OCI-LY3 (cell line): ENCODE measurements at regions not wholly inside any gene's neighbourhood (a gene's known extent, or its start where the extent isn't known, plus 50 kb on each side); places are given as distances from the start of the nearest gene placed in this dataset.

Experiments used
- EZH2phosphoT487 ChIP-seq: fragments of 200-600 bp; shearing (Covaris generic); IDR thresholded peaks from 2 replicates; pipeline ENCODE4 v1.6.1; 2018; ENCODE audit warnings: antibody characterized with exemption, mixed run types, low read depth
- TF ChIP-seq, protein P1 (sequence below): fragments of 200-600, 300-600 bp; sonication (generic); IDR thresholded peaks from 2 replicates; pipeline ENCODE4 v1.5.1; 2014; ENCODE audit warnings: antibody characterized with exemption, low read length, low read depth

DNA sequence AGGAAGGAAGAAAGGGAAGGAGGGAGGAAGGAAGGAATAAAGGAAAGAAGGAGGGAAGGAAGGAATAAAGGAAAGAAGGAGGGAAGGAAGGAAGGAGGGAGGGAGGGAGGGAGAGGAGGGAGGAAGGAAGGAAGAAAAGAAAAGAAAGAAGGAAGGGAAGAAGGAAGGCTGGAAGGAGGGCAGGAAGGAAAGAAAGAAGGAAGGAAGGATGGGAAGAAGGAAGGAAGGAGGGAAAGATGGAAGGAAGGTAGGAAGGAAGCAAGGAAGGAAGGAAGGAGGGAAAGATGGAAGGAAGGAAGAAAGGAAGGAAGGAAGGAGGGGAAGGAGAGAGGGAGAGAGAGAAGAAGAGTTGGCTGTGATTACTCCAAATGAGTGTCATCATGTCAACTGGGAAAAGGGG, 190.6 kb downstream of the ACKR3 start:
- TF ChIP-seq, protein P1, sequence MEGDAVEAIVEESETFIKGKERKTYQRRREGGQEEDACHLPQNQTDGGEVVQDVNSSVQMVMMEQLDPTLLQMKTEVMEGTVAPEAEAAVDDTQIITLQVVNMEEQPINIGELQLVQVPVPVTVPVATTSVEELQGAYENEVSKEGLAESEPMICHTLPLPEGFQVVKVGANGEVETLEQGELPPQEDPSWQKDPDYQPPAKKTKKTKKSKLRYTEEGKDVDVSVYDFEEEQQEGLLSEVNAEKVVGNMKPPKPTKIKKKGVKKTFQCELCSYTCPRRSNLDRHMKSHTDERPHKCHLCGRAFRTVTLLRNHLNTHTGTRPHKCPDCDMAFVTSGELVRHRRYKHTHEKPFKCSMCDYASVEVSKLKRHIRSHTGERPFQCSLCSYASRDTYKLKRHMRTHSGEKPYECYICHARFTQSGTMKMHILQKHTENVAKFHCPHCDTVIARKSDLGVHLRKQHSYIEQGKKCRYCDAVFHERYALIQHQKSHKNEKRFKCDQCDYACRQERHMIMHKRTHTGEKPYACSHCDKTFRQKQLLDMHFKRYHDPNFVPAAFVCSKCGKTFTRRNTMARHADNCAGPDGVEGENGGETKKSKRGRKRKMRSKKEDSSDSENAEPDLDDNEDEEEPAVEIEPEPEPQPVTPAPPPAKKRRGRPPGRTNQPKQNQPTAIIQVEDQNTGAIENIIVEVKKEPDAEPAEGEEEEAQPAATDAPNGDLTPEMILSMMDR = no peak
- no peak for TF ChIP-seq EZH2phosphoT487
